ENCODE measurements at regions not wholly inside any gene's neighbourhood (a gene's known extent, or its start where the extent isn't known, plus 50 kb on each side); places are given as distances from the start of the nearest gene placed in this dataset.

GRCh38 chr1:34650800-34651199 is 104.0 kb upstream of the GJB5 start:
- WGBS, 10 experiments: 48 to 100% (median 75%) methylated on average over 1 to 11 of the region's 11 CpGs; no CpG with 5 or more reads in 3 of the 10 experiments
- peaks cover 0 to 9% of the 10 kb centered on the region in 2 donors for H3K4me1 ChIP-seq (replicated peaks in 1 of 2)
- no peak for ATAC-seq (replicated peaks in 6 of 8)

GRCh38 chr1:34653110-34653509 is 101.7 kb upstream of the GJB5 start:
- Histone ChIP-seq H3K4me1 (replicated peaks in 1 of 2) (peaks cover 0 to 15% of the 10 kb centered on the region in 2 donors), H3K4me3 (no peak overlapping the region), H3K27ac (no peak overlapping the region)
- WGBS, 10 experiments: 0 to 97% (median 79%) methylated on average over 1 to 7 of the region's 7 CpGs; no CpG with 5 or more reads in 1 of the 10 experiments
- ATAC-seq (replicated peaks in 6 of 8): no peak
- in situ Hi-C loops (cut with MboI; ENCODE audit: low pct_unique_long_range_greater_than_20kb in 2 of 9, low sequenced_read_pairs in 9 of 9, unreplicated experiment in 9 of 9): no loop called here

More at GRCh38 chr1:34650800-34651199, 104.0 kb upstream of the GJB5 start:
- Histone ChIP-seq H3K4me3 (no peak overlapping the region), H3K27ac (no peak overlapping the region)
- in situ Hi-C loops (cut with MboI; ENCODE audit: low pct_unique_long_range_greater_than_20kb in 2 of 9, low sequenced_read_pairs in 9 of 9, unreplicated experiment in 9 of 9): no loop called here

- ATAC-seq (replicated peaks in 6 of 8): peak in 2 of 8 experiments; percentile 11 to 36
- Histone ChIP-seq H3K4me3 (no peak overlapping the region), H3K4me1 (replicated peaks in 1 of 2) (peaks cover 0 to 15% of the 10 kb centered on the region in 2 donors), H3K27ac (peak overlapping the region in 1 of 2 donors; percentile 2)
- WGBS, 10 experiments: 15 to 86% (median 62%) methylated on average over 1 to 4 of the region's 4 CpGs; no CpG with 5 or more reads in 1 of the 10 experiments
- in situ Hi-C loops (cut with MboI; ENCODE audit: low pct_unique_long_range_greater_than_20kb in 2 of 9, low sequenced_read_pairs in 9 of 9, unreplicated experiment in 9 of 9): no loop called here
These were observed 99.5 kb upstream of the GJB5 start for GRCh38 chr1:34655206-34655874.

GRCh38 chr1:34655875-34656240 is 99.0 kb upstream of the GJB5 start:
- in situ Hi-C loops (cut with MboI; ENCODE audit: low pct_unique_long_range_greater_than_20kb in 2 of 9, low sequenced_read_pairs in 9 of 9, unreplicated experiment in 9 of 9): no loop called here
- Histone ChIP-seq H3K4me3 (no peak overlapping the region), H3K4me1 (replicated peaks in 1 of 2) (peaks cover 0 to 15% of the 10 kb centered on the region in 2 donors), H3K27ac (no peak overlapping the region)
- ATAC-seq (replicated peaks in 6 of 8): peak in 5 of 8 experiments; percentile 50 to 93 (median 63)
- WGBS, 10 experiments: 0 to 70% (median 32%) methylated on average over 2 to 4 of the region's 4 CpGs; no CpG with 5 or more reads in 2 of the 10 experiments

GRCh38 chr1:34656299-34656698 is 98.5 kb upstream of the GJB5 start:
- H3K4me1 ChIP-seq (replicated peaks in 1 of 2): peaks cover 0 to 15% of the 10 kb centered on the region in 2 donors
- WGBS, 10 experiments: 10 to 93% (median 46%) methylated on average over 2 to 3 of the region's 3 CpGs; no CpG with 5 or more reads in 2 of the 10 experiments
- in situ Hi-C loops (cut with MboI; ENCODE audit: low pct_unique_long_range_greater_than_20kb in 2 of 9, low sequenced_read_pairs in 9 of 9, unreplicated experiment in 9 of 9): no loop called here
- ATAC-seq (replicated peaks in 6 of 8): peak in 2 of 8 experiments; percentile 18 to 21
- H3K4me3 ChIP-seq: no peak overlapping the region
- H3K27ac ChIP-seq: peak overlapping the region in 1 of 2 donors; percentile 5

- in situ Hi-C loops (cut with MboI; ENCODE audit: low pct_unique_long_range_greater_than_20kb in 2 of 9, low sequenced_read_pairs in 9 of 9, unreplicated experiment in 9 of 9): no loop called here
- Histone ChIP-seq H3K4me3 (no peak overlapping the region), H3K27ac (no peak overlapping the region), H3K4me1 (replicated peaks in 1 of 2) (peaks cover 0 to 15% of the 10 kb centered on the region in 2 donors)
- WGBS, 10 experiments: 18 to 57% (median 38%) methylated on average over 3 to 8 of the region's 8 CpGs; no CpG with 5 or more reads in 1 of the 10 experiments
- no peak for ATAC-seq (replicated peaks in 6 of 8)
These were observed 98.1 kb upstream of the GJB5 start for GRCh38 chr1:34656731-34657130.

- in situ Hi-C loops (cut with MboI; ENCODE audit: low pct_unique_long_range_greater_than_20kb in 2 of 9, low sequenced_read_pairs in 9 of 9, unreplicated experiment in 9 of 9): no loop called here
- H3K4me1 ChIP-seq (replicated peaks in 1 of 2): peaks cover 0 to 15% of the 10 kb centered on the region in 2 donors
- no peak for ATAC-seq (replicated peaks in 6 of 8)
- no peak overlapping the region for H3K27ac ChIP-seq
- no peak overlapping the region for H3K4me3 ChIP-seq
These were observed 97.6 kb upstream of the GJB5 start for GRCh38 chr1:34657266-34657665.

- Histone ChIP-seq H3K27ac (no peak overlapping the region), H3K4me1 (replicated peaks in 1 of 2) (peaks cover 0 to 15% of the 10 kb centered on the region in 2 donors), H3K4me3 (no peak overlapping the region)
- in situ Hi-C loops (cut with MboI; ENCODE audit: low pct_unique_long_range_greater_than_20kb in 2 of 9, low sequenced_read_pairs in 9 of 9, unreplicated experiment in 9 of 9): no loop called here
- 60 to 92% (median 83%) methylated on average over 1 to 2 of the region's 2 CpGs; no CpG with 5 or more reads in 7 of the 10 experiments for WGBS, 10 experiments
- peak in 1 of 8 experiments; percentile 31 for ATAC-seq (replicated peaks in 6 of 8)
These were observed 97.0 kb upstream of the GJB5 start for GRCh38 chr1:34657849-34658248.

- no peak overlapping the region for H3K27ac ChIP-seq
- H3K4me3 ChIP-seq: no peak overlapping the region
- no peaks in the 10 kb centered on the region for H3K4me1 ChIP-seq (replicated peaks in 1 of 2)
- in situ Hi-C loops (cut with MboI; ENCODE audit: low pct_unique_long_range_greater_than_20kb in 2 of 9, low sequenced_read_pairs in 9 of 9, unreplicated experiment in 9 of 9): no loop called here
- ATAC-seq (replicated peaks in 6 of 8): no peak
These were observed 91.8 kb upstream of the GJB5 start for GRCh38 chr1:34663031-34663430.

GRCh38 chr1:34668063-34668462 is 86.8 kb upstream of the GJB5 start:
- 0 to 100% (median 80%) methylated on average over 1 to 3 of the region's 3 CpGs; no CpG with 5 or more reads in 1 of the 10 experiments for WGBS, 10 experiments
- Histone ChIP-seq H3K27ac (no peak overlapping the region), H3K4me1 (replicated peaks in 1 of 2) (no peaks in the 10 kb centered on the region), H3K4me3 (no peak overlapping the region)
- ATAC-seq (replicated peaks in 6 of 8): no peak
- in situ Hi-C loops (cut with MboI; ENCODE audit: low pct_unique_long_range_greater_than_20kb in 2 of 9, low sequenced_read_pairs in 9 of 9, unreplicated experiment in 9 of 9): no loop called here

GRCh38 chr1:34670982-34671381 is 83.9 kb upstream of the GJB5 start:
- ATAC-seq (replicated peaks in 6 of 8): peak in 1 of 8 experiments; percentile 26
- Histone ChIP-seq H3K4me3 (no peak overlapping the region), H3K4me1 (replicated peaks in 1 of 2) (no peaks in the 10 kb centered on the region), H3K27ac (no peak overlapping the region)
- 41 to 73% (median 58%) methylated on average over 2 to 4 of the region's 7 CpGs; no CpG with 5 or more reads in 5 of the 10 experiments for WGBS, 10 experiments
- in situ Hi-C loops (cut with MboI; ENCODE audit: low pct_unique_long_range_greater_than_20kb in 2 of 9, low sequenced_read_pairs in 9 of 9, unreplicated experiment in 9 of 9): no loop called here

- Histone ChIP-seq H3K4me3 (no peak overlapping the region), H3K4me1 (replicated peaks in 1 of 2) (no peaks in the 10 kb centered on the region), H3K27ac (no peak overlapping the region)
- in situ Hi-C loops (cut with MboI; ENCODE audit: low pct_unique_long_range_greater_than_20kb in 2 of 9, low sequenced_read_pairs in 9 of 9, unreplicated experiment in 9 of 9): no loop called here
- no peak for ATAC-seq (replicated peaks in 6 of 8)
These were observed 83.0 kb upstream of the GJB5 start for GRCh38 chr1:34671887-34672286.

- in situ Hi-C loops (cut with MboI; ENCODE audit: low pct_unique_long_range_greater_than_20kb in 2 of 9, low sequenced_read_pairs in 9 of 9, unreplicated experiment in 9 of 9): no loop called here
- 0 to 64% (median 25%) methylated on average over 1 to 2 of the region's 2 CpGs; no CpG with 5 or more reads in 2 of the 10 experiments for WGBS, 10 experiments
- Histone ChIP-seq H3K4me3 (no peak overlapping the region), H3K27ac (no peak overlapping the region), H3K4me1 (replicated peaks in 1 of 2) (peaks cover 0 to 5% of the 10 kb centered on the region in 2 donors)
- peak; percentile 45 to 80 (median 70) for ATAC-seq (replicated peaks in 6 of 8)
These were observed 73.1 kb upstream of the GJB5 start for GRCh38 chr1:34681480-34682451.

Data from motor neuron (in vitro differentiated cells).